GM23338 (cell line): ENCODE measurements at regions not wholly inside any gene's neighbourhood (a gene's known extent, or its start where the extent isn't known, plus 50 kb on each side); places are given as distances from the start of the nearest gene placed in this dataset.
"Not testable (repeated sequence)": the region's sequence is repeated elsewhere in the genome, so short reads cannot be mapped to it uniquely, and the experiment has no call there.

Experiments
- ATAC-seq: fragments of 200-7000 bp; cut with Tn5 transposase; 3 replicates; pipeline ENCODE4 v1.9.1; 2020
- DNase-seq: peaks from one replicate; pipeline ENCODE4 v3.0.0-alpha.2; 2015; ENCODE audit warnings: low spot score
- H2AFZ ChIP-seq: fragments of 200-600 bp; sonication (generic); 2 replicates; pipeline ENCODE4 v1.8.0; 2016; ENCODE audit warnings: antibody characterized with exemption, mild to moderate bottlenecking, moderate library complexity
- H3F3A ChIP-seq: fragments of 200-600 bp; sonication (generic); replicated peaks from 2 replicates; pipeline ENCODE4 v1.8.0; 2017; ENCODE audit warnings: antibody characterized with exemption, mixed run types, low read depth
- H3K27ac ChIP-seq: fragments of 200-600 bp; sonication (generic); 2 replicates; pipeline ENCODE4 v1.6.1; 2016; ENCODE audit warnings: low read depth
- H3K27me3 ChIP-seq: fragments of 200-600 bp; sonication (generic); 2 replicates; pipeline ENCODE4 v1.8.0; 2016; ENCODE audit warnings: mild to moderate bottlenecking, mixed run types, moderate library complexity; ENCODE audit not compliant: insufficient read depth
- H3K36me3 ChIP-seq: fragments of 200-600 bp; sonication (generic); 2 replicates; pipeline ENCODE4 v1.8.0; 2016; ENCODE audit warnings: mild to moderate bottlenecking; ENCODE audit not compliant: insufficient read depth
- H3K4me1 ChIP-seq: fragments of 200-600 bp; sonication (generic); 2 replicates; pipeline ENCODE4 v1.8.0; 2016; ENCODE audit warnings: mild to moderate bottlenecking, moderate library complexity; ENCODE audit not compliant: insufficient read depth
- H3K4me2 ChIP-seq: fragments of 200-600 bp; sonication (generic); 2 replicates; pipeline ENCODE4 v1.7.1; 2017; ENCODE audit warnings: mixed run types
- H3K4me3 ChIP-seq: fragments of 200-600 bp; sonication (generic); 2 replicates; pipeline ENCODE4 v1.6.1; 2016; ENCODE audit warnings: mixed run types
- H3K79me2 ChIP-seq: fragments of 200-600 bp; sonication (generic); replicated peaks from 2 replicates; pipeline ENCODE4 v1.8.0; 2017; ENCODE audit warnings: mild to moderate bottlenecking; ENCODE audit not compliant: insufficient read depth
- H3K9me2 ChIP-seq: fragments of 200-600 bp; sonication (generic); 2 replicates; pipeline ENCODE4 v1.8.0; 2017; ENCODE audit not compliant: insufficient read depth
- H4K20me1 ChIP-seq: fragments of 200-600 bp; sonication (generic); replicated peaks from 2 replicates; pipeline ENCODE4 v1.8.0; 2017; ENCODE audit warnings: mild to moderate bottlenecking; ENCODE audit not compliant: insufficient read depth
- H3K27ac Mint-ChIP-seq: 2 replicates; pipeline ENCODE4 v1.8.0; 2020; ENCODE audit warnings: inconsistent platforms, mild to moderate bottlenecking, moderate library complexity, mixed read lengths
- H3K27me3 Mint-ChIP-seq: 3 replicates; pipeline ENCODE4 v1.8.0; 2022; ENCODE audit warnings: low read depth, mild to moderate bottlenecking, moderate library complexity, mixed read lengths, inconsistent platforms; ENCODE audit not compliant: insufficient read depth, poor library complexity
- H3K36me3 Mint-ChIP-seq: 3 replicates; pipeline ENCODE4 v1.8.0; 2021; ENCODE audit warnings: low read depth, mild to moderate bottlenecking, inconsistent platforms, moderate library complexity, mixed read lengths
- H3K4me1 Mint-ChIP-seq: 3 replicates; pipeline ENCODE4 v1.8.0; 2020; ENCODE audit warnings: mild to moderate bottlenecking, inconsistent platforms, mixed read lengths
- H3K4me3 Mint-ChIP-seq: 3 replicates; pipeline ENCODE4 v1.8.0; 2021; ENCODE audit warnings: moderate library complexity, mild to moderate bottlenecking, inconsistent platforms, mixed read lengths
- H3K9me3 Mint-ChIP-seq: 3 replicates; pipeline ENCODE4 v1.8.0; 2020; ENCODE audit warnings: moderate library complexity, mild to moderate bottlenecking, inconsistent platforms, mixed read lengths
- CTCF ChIP-seq, 2 experiments: fragments of 200-600 bp in 1 of 2; sonication (generic) in 1 of 2; conservative IDR thresholded peaks; 2 replicates each; pipeline versions ENCODE4 v1.5.1 to v1.6.1; 2016 to 2017; ENCODE audit warnings: antibody characterized with exemption in 2 of 2, low read depth in 2 of 2, mild to moderate bottlenecking in 2 of 2, moderate library complexity in 1 of 2
- ETS1 ChIP-seq: IDR thresholded peaks from 2 replicates; pipeline ENCODE4 v1.6.1; 2016; ENCODE audit warnings: antibody characterized with exemption
- EZH2 ChIP-seq: fragments of 200-600 bp; sonication (generic); IDR thresholded peaks from one replicate; pipeline ENCODE4 v1.8.0; 2017; ENCODE audit warnings: antibody characterized with exemption, mild to moderate bottlenecking, low read depth; ENCODE audit not compliant: unreplicated experiment
- JUNB ChIP-seq: IDR thresholded peaks from one replicate; pipeline ENCODE4 v1.6.1; 2016; ENCODE audit warnings: antibody characterized with exemption; ENCODE audit not compliant: unreplicated experiment
- ZNF331 ChIP-seq: fragments of 250-450 bp; sonication (Bioruptor Pico); IDR thresholded peaks from 2 replicates; pipeline ENCODE4 v1.5.0; 2020; ENCODE audit warnings: low read depth, mild to moderate bottlenecking, moderate library complexity

GRCh38 chrX:109890910-109891502, 111.9 kb upstream of the TMEM164 start:
- Mint-ChIP-seq H3K9me3 (no peaks in the 10 kb centered on the region; the same call in 2 of the 3 replicates), H3K36me3 (no peaks in the 10 kb centered on the region), H3K27ac (no peak overlapping the region), H3K4me3 (no peak overlapping the region), H3K27me3 (peaks cover 5% of the 10 kb centered on the region), H3K4me1 (no peaks in the 10 kb centered on the region)
- no peak overlapping the region for H3K4me3 ChIP-seq
- no peak overlapping the region for H3K27ac ChIP-seq
- TF ChIP-seq CTCF (conservative IDR thresholded peaks at IDR 0.05; ENCODE audit: low read depth in 2 of 2) (peak; percentile 72 to 85), EZH2 (no peak)
- no peaks in the 10 kb centered on the region for H3K79me2 ChIP-seq
- no peaks in the 10 kb centered on the region for H4K20me1 ChIP-seq
- no peaks in the 10 kb centered on the region for H3F3A ChIP-seq
- no peak overlapping the region for H3K4me2 ChIP-seq
- no peaks in the 10 kb centered on the region for H3K36me3 ChIP-seq
- no peak overlapping the region for H2AFZ ChIP-seq
- ATAC-seq (peak; percentile 93), DNase-seq (peak; percentile 80)
- H3K27me3 ChIP-seq = no peaks in the 10 kb centered on the region
- H3K9me2 ChIP-seq = no peaks in the 10 kb centered on the region
- H3K4me1 ChIP-seq = no peaks in the 10 kb centered on the region

GRCh38 chrX:109896024-109896423, 106.9 kb upstream of the TMEM164 start:
- H3K4me1 ChIP-seq, ATAC-seq, H3K27me3 ChIP-seq, H3K27ac Mint-ChIP-seq, H2AFZ ChIP-seq, H3K4me3 Mint-ChIP-seq, H4K20me1 ChIP-seq, H3K9me3 Mint-ChIP-seq, H3K9me2 ChIP-seq, H3K4me3 ChIP-seq, DNase-seq, H3K36me3 Mint-ChIP-seq, H3K4me1 Mint-ChIP-seq, H3K79me2 ChIP-seq, H3F3A ChIP-seq, H3K36me3 ChIP-seq, H3K4me2 ChIP-seq, H3K27me3 Mint-ChIP-seq, H3K27ac ChIP-seq: not testable (repeated sequence)

- no peaks in the 10 kb centered on the region for H3K9me2 ChIP-seq
- no peak for ATAC-seq
- no peaks in the 10 kb centered on the region for H3K27me3 ChIP-seq
- no peak overlapping the region for H3K27ac ChIP-seq
- no peaks in the 10 kb centered on the region for H4K20me1 ChIP-seq
- H3K4me1 ChIP-seq = no peaks in the 10 kb centered on the region
- no peaks in the 10 kb centered on the region for H3F3A ChIP-seq
- no peak for DNase-seq
- H3K4me3 ChIP-seq = no peak overlapping the region
- H3K27ac Mint-ChIP-seq = no peak overlapping the region
- TF ChIP-seq JUNB = no peak
- TF ChIP-seq CTCF (conservative IDR thresholded peaks at IDR 0.05; ENCODE audit: low read depth in 2 of 2) = no peak
- TF ChIP-seq ZNF331 (CRISPR knock-in tag) = no peak
- no peak for TF ChIP-seq ETS1
- peaks cover 17% of the 10 kb centered on the region for H3K9me3 Mint-ChIP-seq
- H3K4me1 Mint-ChIP-seq = no peaks in the 10 kb centered on the region
- peaks cover 3% of the 10 kb centered on the region; the same call in 1 of the 3 replicates for H3K36me3 Mint-ChIP-seq
- no peaks in the 10 kb centered on the region for H3K79me2 ChIP-seq
- no peaks in the 10 kb centered on the region for H3K36me3 ChIP-seq
- no peak overlapping the region for H2AFZ ChIP-seq
- H3K27me3 Mint-ChIP-seq = peaks cover 2% of the 10 kb centered on the region
- H3K4me3 Mint-ChIP-seq = no peak overlapping the region
- no peak overlapping the region for H3K4me2 ChIP-seq
Measured at GRCh38 chrX:109902665-109903064, 100.2 kb upstream of the TMEM164 start.
